Smooth muscle cell (in vitro differentiated cells): ENCODE measurements at regions not wholly inside any gene's neighbourhood (a gene's known extent, or its start where the extent isn't known, plus 50 kb on each side); places are given as distances from the start of the nearest gene placed in this dataset.

Source experiments
- DNase-seq: peaks from one replicate; lab custom pipeline; 2025; ENCODE audit not compliant: unreplicated experiment; lab: John Stamatoyannopoulos, UW
- H2AFZ ChIP-seq: fragments of 200-600 bp; sonication (generic); 2 replicates; pipeline ENCODE4 v1.6.0; 2016; ENCODE audit warnings: antibody characterized with exemption, low read depth, mild to moderate bottlenecking
- H3F3A ChIP-seq: fragments of 200-600 bp; sonication (generic); 2 replicates; pipeline ENCODE4 v1.6.0; 2017; ENCODE audit warnings: antibody characterized with exemption, low read depth
- H3K27ac ChIP-seq: fragments of 200-600 bp; sonication (generic); 2 replicates; pipeline ENCODE4 v1.5.1; 2016; ENCODE audit warnings: low read depth, mild to moderate bottlenecking
- H3K27me3 ChIP-seq: fragments of 200-600 bp; sonication (generic); 2 replicates; pipeline ENCODE4 v1.6.1; 2016; ENCODE audit warnings: low read depth, mild to moderate bottlenecking
- H3K36me3 ChIP-seq: fragments of 200-600 bp; sonication (generic); 2 replicates; pipeline ENCODE4 v1.5.1; 2016; ENCODE audit warnings: low read depth
- H3K4me1 ChIP-seq: fragments of 200-600 bp; sonication (generic); 2 replicates; pipeline ENCODE4 v1.5.1; 2016; ENCODE audit warnings: low read depth
- H3K4me2 ChIP-seq: fragments of 200-600 bp; sonication (generic); 2 replicates; pipeline ENCODE4 v1.6.0; 2016; ENCODE audit warnings: mild to moderate bottlenecking
- H3K4me3 ChIP-seq: fragments of 200-600 bp; sonication (generic); 2 replicates; pipeline ENCODE4 v1.5.1; 2016; ENCODE audit warnings: mild to moderate bottlenecking
- H3K79me2 ChIP-seq: fragments of 200-600 bp; sonication (generic); 2 replicates; pipeline ENCODE4 v1.6.0; 2016; ENCODE audit warnings: low read depth, mild to moderate bottlenecking
- H3K9ac ChIP-seq: fragments of 200-600 bp; sonication (generic); 2 replicates; pipeline ENCODE4 v1.6.0; 2016; ENCODE audit warnings: low read depth
- H3K9me3 ChIP-seq: fragments of 200-600 bp; sonication (generic); replicated peaks from 2 replicates; pipeline ENCODE4 v1.5.1; 2016; ENCODE audit warnings: low read depth
- H4K20me1 ChIP-seq: fragments of 200-600 bp; sonication (generic); 2 replicates; pipeline ENCODE4 v1.6.0; 2016; ENCODE audit warnings: low read depth
- CTCF ChIP-seq: fragments of 200-600 bp; sonication (generic); IDR thresholded peaks from 2 replicates; pipeline ENCODE4 v1.5.1; 2017; ENCODE audit warnings: borderline replicate concordance, mild to moderate bottlenecking, antibody characterized with exemption; ENCODE audit not compliant: insufficient read depth, poor library complexity, severe bottlenecking
- WGBS: methylation state at CpG from one replicate; pipeline ENCODE4 v1.1.7; 2016; ENCODE audit warnings: low lambda C conversion rate; 5-methylcytosine and 5-hydroxymethylcytosine counted together

- Histone ChIP-seq H3K9me3 (no peaks in the 10 kb centered on the region), H2AFZ (no peak overlapping the region), H3K79me2 (no peaks in the 10 kb centered on the region)
Observed at GRCh38 chr3:103698646-103699045, 1263.8 kb downstream of the ZPLD1 start.

GRCh38 chr3:103699228-103699627 is 1264.4 kb downstream of the ZPLD1 start:
- DNase-seq, result no peak
- no peaks in the 10 kb centered on the region for H3K79me2 ChIP-seq
- no peak overlapping the region for H3K27ac ChIP-seq
- H4K20me1 ChIP-seq, result no peaks in the 10 kb centered on the region
- no peaks in the 10 kb centered on the region for H3K9me3 ChIP-seq
- no peaks in the 10 kb centered on the region for H3K4me1 ChIP-seq
- H3F3A ChIP-seq, result no peaks in the 10 kb centered on the region
- H3K4me3 ChIP-seq, result no peak overlapping the region
- no peak for TF ChIP-seq CTCF
- no peak overlapping the region for H3K4me2 ChIP-seq
- H3K27me3 ChIP-seq, result no peaks in the 10 kb centered on the region
- H3K36me3 ChIP-seq, result no peaks in the 10 kb centered on the region
- 92% methylated on average over 3 of the region's 3 CpGs for WGBS
- no peak overlapping the region for H3K9ac ChIP-seq
- no peak overlapping the region for H2AFZ ChIP-seq

More at GRCh38 chr3:103698646-103699045, 1263.8 kb downstream of the ZPLD1 start:
- H3F3A ChIP-seq, result no peaks in the 10 kb centered on the region
- no peak for TF ChIP-seq CTCF
- no peak overlapping the region for H3K4me2 ChIP-seq
- H3K36me3 ChIP-seq, result no peaks in the 10 kb centered on the region
- no peak overlapping the region for H3K4me3 ChIP-seq
- no peaks in the 10 kb centered on the region for H3K27me3 ChIP-seq
- WGBS, result 95% methylated on average over 1 of the region's 1 CpG
- no peak for DNase-seq
- no peaks in the 10 kb centered on the region for H4K20me1 ChIP-seq
- no peak overlapping the region for H3K9ac ChIP-seq
- H3K4me1 ChIP-seq, result no peaks in the 10 kb centered on the region
- no peak overlapping the region for H3K27ac ChIP-seq

- DNase-seq, result no peak
- Histone ChIP-seq H3K27ac (no peak overlapping the region), H3K9me3 (no peaks in the 10 kb centered on the region), H3F3A (no peaks in the 10 kb centered on the region), H3K36me3 (no peaks in the 10 kb centered on the region), H4K20me1 (no peaks in the 10 kb centered on the region), H3K9ac (no peak overlapping the region), H3K27me3 (no peaks in the 10 kb centered on the region), H2AFZ (peak overlapping the region; percentile 14), H3K4me2 (no peak overlapping the region), H3K4me1 (no peaks in the 10 kb centered on the region), H3K79me2 (no peaks in the 10 kb centered on the region), H3K4me3 (no peak overlapping the region)
- no peak for TF ChIP-seq CTCF
- 35% methylated on average over 2 of the region's 2 CpGs for WGBS
Observed at GRCh38 chr3:103705641-103706040, 1270.8 kb downstream of the ZPLD1 start.

GRCh38 chr3:103706671-103707070 is 1271.9 kb downstream of the ZPLD1 start:
- no peaks in the 10 kb centered on the region for H3K9me3 ChIP-seq
- H3K4me3 ChIP-seq, result no peak overlapping the region
- no peaks in the 10 kb centered on the region for H3F3A ChIP-seq
- no peak for TF ChIP-seq CTCF
- no peak overlapping the region for H3K9ac ChIP-seq
- WGBS, result 81% methylated on average over 1 of the region's 1 CpG
- H3K36me3 ChIP-seq, result no peaks in the 10 kb centered on the region
- H3K4me2 ChIP-seq, result no peak overlapping the region
- no peaks in the 10 kb centered on the region for H4K20me1 ChIP-seq
- H2AFZ ChIP-seq, result no peak overlapping the region
- no peaks in the 10 kb centered on the region for H3K27me3 ChIP-seq
- H3K27ac ChIP-seq, result no peak overlapping the region
- H3K4me1 ChIP-seq, result no peaks in the 10 kb centered on the region
- DNase-seq, result no peak
- no peaks in the 10 kb centered on the region for H3K79me2 ChIP-seq
